ENCODE measurements at regions not wholly inside any gene's neighbourhood (a gene's known extent, or its start where the extent isn't known, plus 50 kb on each side); places are given as distances from the start of the nearest gene placed in this dataset.

GRCh38 chr6:150732765-150733539 lies 132.6 kb upstream of the MTHFD1L start (continued):
- no peak for TF ChIP-seq JUNB (IDR thresholded peaks at IDR 0.05; ENCODE audit: unreplicated experiment)
- TF ChIP-seq ZNF331 (CRISPR knock-in tag; IDR thresholded peaks at IDR 0.05; ENCODE audit: low read depth) = no peak

- Histone ChIP-seq H3K36me3 (ENCODE audit: insufficient read depth) (no peaks in the 10 kb centered on the region), H3K4me2 (no peak overlapping the region), H4K20me1 (replicated peaks; ENCODE audit: insufficient read depth) (no peaks in the 10 kb centered on the region), H3K4me3 (no peak overlapping the region), H2AFZ (no peak overlapping the region), H3K4me1 (ENCODE audit: insufficient read depth) (no peaks in the 10 kb centered on the region), H3K27ac (ENCODE audit: low read depth) (no peak overlapping the region), H3K9me2 (ENCODE audit: insufficient read depth) (no peaks in the 10 kb centered on the region), H3K79me2 (replicated peaks; ENCODE audit: insufficient read depth) (no peaks in the 10 kb centered on the region), H3K27me3 (ENCODE audit: insufficient read depth) (no peaks in the 10 kb centered on the region), H3F3A (replicated peaks; ENCODE audit: low read depth) (no peaks in the 10 kb centered on the region)
- Mint-ChIP-seq H3K36me3 (ENCODE audit: low read depth) (no peaks in the 10 kb centered on the region), H3K9me3 (no peaks in the 10 kb centered on the region), H3K4me1 (no peaks in the 10 kb centered on the region), H3K27me3 (ENCODE audit: insufficient read depth, low read depth, poor library complexity) (no peaks in the 10 kb centered on the region), H3K4me3 (no peak overlapping the region), H3K27ac (no peak overlapping the region)
- TF ChIP-seq STAT1 (IDR thresholded peaks at IDR 0.05; ENCODE audit: unreplicated experiment) (no peak), ZNF114 (CRISPR knock-in tag; IDR thresholded peaks at IDR 0.05) (no peak), CREB1 (CRISPR knock-in tag; IDR thresholded peaks at IDR 0.05; ENCODE audit: low read depth) (no peak), ETS1 (IDR thresholded peaks at IDR 0.05) (no peak), CTCF (conservative IDR thresholded peaks at IDR 0.05; ENCODE audit: low read depth in 2 of 2) (no peak), ZNF331 (CRISPR knock-in tag; IDR thresholded peaks at IDR 0.05; ENCODE audit: low read depth) (no peak), NANOG (IDR thresholded peaks at IDR 0.05; ENCODE audit: borderline replicate concordance) (no peak), EZH2 (IDR thresholded peaks at IDR 0.05; ENCODE audit: low read depth, unreplicated experiment) (no peak), JUNB (IDR thresholded peaks at IDR 0.05; ENCODE audit: unreplicated experiment) (no peak), REST (IDR thresholded peaks at IDR 0.05; ENCODE audit: unreplicated experiment) (no peak), EZH2phosphoT487 (IDR thresholded peaks at IDR 0.05; ENCODE audit: unreplicated experiment) (no peak)
- no peak for ATAC-seq
- no peak for DNase-seq (ENCODE audit: low spot score)
These were observed 131.8 kb upstream of the MTHFD1L start for GRCh38 chr6:150733726-150734125.
